ENCODE measurements at regions not wholly inside any gene's neighbourhood (a gene's known extent, or its start where the extent isn't known, plus 50 kb on each side); places are given as distances from the start of the nearest gene placed in this dataset.

GRCh38 chr6:67252663-67253062 is 1382.4 kb upstream of the ADGRB3 start:
- DNase-seq (ENCODE audit: low spot score) = no peak
- Mint-ChIP-seq H3K4me1 (ENCODE audit: low read depth) (no peaks in the 10 kb centered on the region), H3K36me3 (ENCODE audit: low read depth) (no peaks in the 10 kb centered on the region), H3K4me3 (ENCODE audit: low read depth) (no peak overlapping the region), H3K27me3 (ENCODE audit: low read depth) (no peaks in the 10 kb centered on the region), H3K9me3 (peaks cover 22% of the 10 kb centered on the region), H3K27ac (no peak overlapping the region)
- intact Hi-C loops (cut with micrococcal nuclease) = no loop called here

DNA sequence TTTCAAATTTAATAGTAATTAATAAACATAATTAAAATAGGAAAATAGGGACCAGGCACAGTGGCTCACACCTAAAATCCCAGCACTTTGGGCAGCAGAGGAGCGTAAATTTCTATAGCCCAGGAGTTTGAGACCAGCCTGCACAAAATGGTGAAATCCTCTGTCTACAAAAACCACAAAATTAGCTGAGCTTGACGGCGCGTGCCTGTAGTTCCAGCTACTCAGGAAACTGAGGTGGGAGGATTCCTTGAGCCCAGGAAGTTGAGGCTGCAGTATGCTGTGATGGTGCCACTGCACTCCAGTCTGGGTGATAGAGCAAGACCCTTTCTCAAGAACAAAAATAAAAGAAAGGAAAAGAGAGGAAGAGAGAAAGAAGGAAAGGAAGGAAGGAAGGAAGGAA is 1387.0 kb upstream of the ADGRB3 start:
- intact Hi-C loops (cut with micrococcal nuclease) = no loop called here
- H3K4me3 Mint-ChIP-seq (ENCODE audit: low read depth) = no peak overlapping the region
- no peak overlapping the region for H3K27ac Mint-ChIP-seq
- H3K36me3 Mint-ChIP-seq (ENCODE audit: low read depth) = no peaks in the 10 kb centered on the region
- no peaks in the 10 kb centered on the region for H3K27me3 Mint-ChIP-seq (ENCODE audit: low read depth)
- H3K9me3 Mint-ChIP-seq = peaks cover 21% of the 10 kb centered on the region
- H3K4me1 Mint-ChIP-seq (ENCODE audit: low read depth) = no peaks in the 10 kb centered on the region
- no peak for DNase-seq (ENCODE audit: low spot score)

DNA sequence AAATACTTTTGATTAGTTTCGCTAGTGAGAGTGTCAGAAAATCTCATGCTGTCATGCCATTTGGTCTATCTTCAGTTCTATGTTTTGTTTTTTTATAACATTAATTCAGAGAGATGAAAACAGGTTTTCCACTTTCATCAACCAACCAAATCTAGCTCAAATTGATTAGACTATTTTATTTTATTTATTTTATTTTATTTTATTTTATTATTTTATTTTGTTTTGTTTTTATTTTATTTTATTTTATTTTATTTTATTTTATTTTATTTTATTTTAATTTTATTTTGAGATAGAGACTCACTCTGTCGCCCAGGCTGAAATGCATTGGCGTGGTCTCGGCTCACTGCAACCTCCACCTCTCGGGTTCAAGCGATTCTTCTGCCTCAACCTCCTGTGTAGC is 1391.0 kb upstream of the ADGRB3 start:
- H3K36me3 Mint-ChIP-seq (ENCODE audit: low read depth) = no peaks in the 10 kb centered on the region
- peaks cover 16% of the 10 kb centered on the region for H3K9me3 Mint-ChIP-seq
- H3K27ac Mint-ChIP-seq = no peak overlapping the region
- no peaks in the 10 kb centered on the region for H3K27me3 Mint-ChIP-seq (ENCODE audit: low read depth)
- H3K4me3 Mint-ChIP-seq (ENCODE audit: low read depth) = no peak overlapping the region
- DNase-seq (ENCODE audit: low spot score) = no peak
- intact Hi-C loops (cut with micrococcal nuclease) = no loop called here
- H3K4me1 Mint-ChIP-seq (ENCODE audit: low read depth) = no peaks in the 10 kb centered on the region

DNA sequence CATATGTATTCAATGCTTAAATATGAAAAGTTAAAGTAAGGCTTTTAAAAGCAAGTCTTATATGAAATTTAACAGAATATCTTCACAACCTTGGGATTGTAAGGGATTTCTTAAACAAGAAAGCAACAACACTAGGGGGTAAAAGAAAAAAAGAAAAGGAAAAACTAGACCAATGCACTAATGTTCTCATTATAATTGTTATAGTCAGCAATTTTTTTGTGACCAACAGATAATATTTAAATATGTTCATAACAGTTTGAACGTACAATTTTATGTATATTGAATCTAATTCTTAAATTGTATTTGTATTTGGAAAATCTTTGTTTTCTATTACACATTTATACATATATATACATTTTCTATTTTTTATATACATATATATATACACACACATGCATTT is 1397.8 kb upstream of the ADGRB3 start:
- no peaks in the 10 kb centered on the region for H3K36me3 Mint-ChIP-seq (ENCODE audit: low read depth)
- no peaks in the 10 kb centered on the region for H3K4me1 Mint-ChIP-seq (ENCODE audit: low read depth)
- no peak overlapping the region for H3K4me3 Mint-ChIP-seq (ENCODE audit: low read depth)
- peaks cover 10% of the 10 kb centered on the region for H3K9me3 Mint-ChIP-seq
- intact Hi-C loops (cut with micrococcal nuclease) = no loop called here
- H3K27me3 Mint-ChIP-seq (ENCODE audit: low read depth) = no peaks in the 10 kb centered on the region
- no peak overlapping the region for H3K27ac Mint-ChIP-seq
- DNase-seq (ENCODE audit: low spot score) = no peak

GRCh38 chr6:67231092-67231491 is 1404.0 kb upstream of the ADGRB3 start:
- H3K4me1 Mint-ChIP-seq (ENCODE audit: low read depth) = no peaks in the 10 kb centered on the region
- no peak for DNase-seq (ENCODE audit: low spot score)
- no peak overlapping the region for H3K4me3 Mint-ChIP-seq (ENCODE audit: low read depth)
- H3K27ac Mint-ChIP-seq = no peak overlapping the region
- no peaks in the 10 kb centered on the region for H3K36me3 Mint-ChIP-seq (ENCODE audit: low read depth)
- intact Hi-C loops (cut with micrococcal nuclease) = no loop called here
- no peaks in the 10 kb centered on the region for H3K27me3 Mint-ChIP-seq (ENCODE audit: low read depth)
- H3K9me3 Mint-ChIP-seq = peaks cover 15% of the 10 kb centered on the region

- intact Hi-C loops (cut with micrococcal nuclease) = no loop called here
- Mint-ChIP-seq H3K4me3 (ENCODE audit: low read depth) (no peak overlapping the region), H3K36me3 (ENCODE audit: low read depth) (no peaks in the 10 kb centered on the region), H3K27ac (no peak overlapping the region), H3K4me1 (ENCODE audit: low read depth) (no peaks in the 10 kb centered on the region), H3K27me3 (ENCODE audit: low read depth) (no peaks in the 10 kb centered on the region), H3K9me3 (peaks cover 40% of the 10 kb centered on the region)
- DNase-seq (ENCODE audit: low spot score) = no peak
These were observed 1410.1 kb upstream of the ADGRB3 start for GRCh38 chr6:67224989-67225388.

DNA sequence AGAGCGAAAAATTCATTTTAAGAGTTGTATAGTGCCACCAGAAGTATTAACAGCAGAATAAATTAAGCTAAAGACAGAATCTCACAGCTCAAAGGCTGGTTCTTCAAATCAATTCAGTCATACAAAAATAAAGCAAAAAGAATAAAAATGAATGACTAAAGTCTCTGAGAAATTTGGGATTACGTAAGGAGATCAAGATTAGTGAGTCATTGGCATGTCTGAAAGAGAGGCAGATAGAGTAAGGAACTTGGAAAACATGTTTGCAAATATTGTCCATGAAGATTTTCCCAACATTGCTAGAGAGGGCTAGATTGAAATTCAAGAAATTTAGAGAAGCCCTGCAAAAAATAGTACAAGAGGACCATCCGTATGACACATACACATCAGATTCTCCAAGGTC is 1413.9 kb upstream of the ADGRB3 start:
- Mint-ChIP-seq H3K9me3 (peaks cover 41% of the 10 kb centered on the region), H3K27ac (no peak overlapping the region), H3K4me1 (ENCODE audit: low read depth) (no peaks in the 10 kb centered on the region), H3K4me3 (ENCODE audit: low read depth) (no peak overlapping the region), H3K27me3 (ENCODE audit: low read depth) (no peaks in the 10 kb centered on the region), H3K36me3 (ENCODE audit: low read depth) (no peaks in the 10 kb centered on the region)
- no peak for DNase-seq (ENCODE audit: low spot score)
- intact Hi-C loops (cut with micrococcal nuclease) = no loop called here

DNA sequence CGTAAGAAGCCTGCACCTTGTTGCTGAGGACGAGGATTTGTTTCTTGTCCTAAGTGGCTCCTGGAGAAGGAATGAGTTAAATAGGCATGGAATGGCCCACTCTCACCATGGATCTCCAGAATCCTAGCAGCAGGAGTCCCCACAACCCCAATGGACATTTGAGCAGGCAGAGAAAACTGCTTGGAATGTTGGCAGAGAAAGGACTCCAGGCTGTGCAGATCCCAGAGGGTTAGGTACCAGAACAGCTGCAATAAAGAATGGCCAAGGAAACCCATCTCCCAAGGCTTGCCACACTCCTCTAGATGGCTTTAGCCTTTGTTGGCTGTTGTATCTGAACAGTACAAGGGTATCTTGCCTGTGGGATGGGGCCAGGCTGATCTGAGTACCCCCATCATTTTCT is 1415.7 kb upstream of the ADGRB3 start:
- H3K4me1 Mint-ChIP-seq (ENCODE audit: low read depth) = no peaks in the 10 kb centered on the region
- intact Hi-C loops (cut with micrococcal nuclease) = no loop called here
- H3K9me3 Mint-ChIP-seq = peaks cover 39% of the 10 kb centered on the region
- no peaks in the 10 kb centered on the region for H3K27me3 Mint-ChIP-seq (ENCODE audit: low read depth)
- no peak overlapping the region for H3K4me3 Mint-ChIP-seq (ENCODE audit: low read depth)
- H3K36me3 Mint-ChIP-seq (ENCODE audit: low read depth) = no peaks in the 10 kb centered on the region
- DNase-seq (ENCODE audit: low spot score) = no peak
- H3K27ac Mint-ChIP-seq = no peak overlapping the region

GRCh38 chr6:67212584-67212983 is 1422.5 kb upstream of the ADGRB3 start:
- no peak overlapping the region for H3K27ac Mint-ChIP-seq
- intact Hi-C loops (cut with micrococcal nuclease) = no loop called here
- H3K4me3 Mint-ChIP-seq (ENCODE audit: low read depth) = no peak overlapping the region
- no peaks in the 10 kb centered on the region for H3K27me3 Mint-ChIP-seq (ENCODE audit: low read depth)
- no peaks in the 10 kb centered on the region for H3K36me3 Mint-ChIP-seq (ENCODE audit: low read depth)
- H3K9me3 Mint-ChIP-seq = peaks cover 23% of the 10 kb centered on the region
- no peak for DNase-seq (ENCODE audit: low spot score)
- H3K4me1 Mint-ChIP-seq (ENCODE audit: low read depth) = no peaks in the 10 kb centered on the region

DNA sequence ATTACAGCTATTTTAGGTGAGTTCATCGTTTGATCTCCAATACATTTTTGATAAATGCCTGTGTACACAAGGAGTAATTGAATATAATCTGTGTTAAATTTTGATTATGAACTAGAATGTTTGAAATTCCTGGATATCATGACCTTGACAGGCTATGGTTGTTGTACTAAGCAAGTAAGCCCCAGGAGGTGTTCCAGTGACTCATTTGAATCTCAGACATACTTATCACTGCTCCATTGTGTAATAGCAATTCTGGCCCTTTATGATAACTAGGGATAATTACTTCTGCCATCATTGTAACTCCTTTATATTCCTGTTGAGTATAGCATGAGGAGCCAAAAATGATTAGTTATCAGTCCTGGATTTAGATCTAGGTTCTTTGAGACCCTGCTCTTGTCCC is 1424.6 kb upstream of the ADGRB3 start:
- Mint-ChIP-seq H3K36me3 (ENCODE audit: low read depth) (no peaks in the 10 kb centered on the region), H3K9me3 (peaks cover 29% of the 10 kb centered on the region), H3K4me1 (ENCODE audit: low read depth) (no peaks in the 10 kb centered on the region), H3K27ac (no peak overlapping the region), H3K27me3 (ENCODE audit: low read depth) (no peaks in the 10 kb centered on the region), H3K4me3 (ENCODE audit: low read depth) (no peak overlapping the region)
- intact Hi-C loops (cut with micrococcal nuclease) = no loop called here
- DNase-seq (ENCODE audit: low spot score) = no peak

DNA sequence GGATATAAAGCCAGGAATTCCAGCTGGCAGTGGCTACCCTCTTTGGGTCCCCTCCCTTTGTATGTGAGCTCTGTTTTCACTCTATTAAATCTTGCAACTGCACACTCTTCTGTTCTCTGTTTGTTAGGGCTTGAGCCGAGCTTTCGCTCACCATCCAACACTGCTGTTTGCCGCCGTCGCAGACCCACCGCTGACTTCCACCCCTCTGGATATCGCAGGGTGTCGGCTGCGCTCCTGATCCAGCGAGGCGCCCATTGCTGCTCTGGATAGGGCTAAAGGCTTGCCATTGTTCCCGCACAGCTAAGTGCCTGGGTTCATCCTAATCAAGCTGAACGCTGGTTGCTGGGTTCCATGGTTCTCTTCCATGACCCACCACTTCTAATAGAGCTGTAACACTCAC is 1433.5 kb upstream of the ADGRB3 start:
- no peak overlapping the region for H3K27ac Mint-ChIP-seq
- intact Hi-C loops (cut with micrococcal nuclease) = no loop called here
- no peaks in the 10 kb centered on the region for H3K4me1 Mint-ChIP-seq (ENCODE audit: low read depth)
- H3K27me3 Mint-ChIP-seq (ENCODE audit: low read depth) = no peaks in the 10 kb centered on the region
- H3K9me3 Mint-ChIP-seq = peaks cover 43% of the 10 kb centered on the region
- H3K4me3 Mint-ChIP-seq (ENCODE audit: low read depth) = no peak overlapping the region
- no peak for DNase-seq (ENCODE audit: low spot score)
- no peaks in the 10 kb centered on the region for H3K36me3 Mint-ChIP-seq (ENCODE audit: low read depth)

DNA sequence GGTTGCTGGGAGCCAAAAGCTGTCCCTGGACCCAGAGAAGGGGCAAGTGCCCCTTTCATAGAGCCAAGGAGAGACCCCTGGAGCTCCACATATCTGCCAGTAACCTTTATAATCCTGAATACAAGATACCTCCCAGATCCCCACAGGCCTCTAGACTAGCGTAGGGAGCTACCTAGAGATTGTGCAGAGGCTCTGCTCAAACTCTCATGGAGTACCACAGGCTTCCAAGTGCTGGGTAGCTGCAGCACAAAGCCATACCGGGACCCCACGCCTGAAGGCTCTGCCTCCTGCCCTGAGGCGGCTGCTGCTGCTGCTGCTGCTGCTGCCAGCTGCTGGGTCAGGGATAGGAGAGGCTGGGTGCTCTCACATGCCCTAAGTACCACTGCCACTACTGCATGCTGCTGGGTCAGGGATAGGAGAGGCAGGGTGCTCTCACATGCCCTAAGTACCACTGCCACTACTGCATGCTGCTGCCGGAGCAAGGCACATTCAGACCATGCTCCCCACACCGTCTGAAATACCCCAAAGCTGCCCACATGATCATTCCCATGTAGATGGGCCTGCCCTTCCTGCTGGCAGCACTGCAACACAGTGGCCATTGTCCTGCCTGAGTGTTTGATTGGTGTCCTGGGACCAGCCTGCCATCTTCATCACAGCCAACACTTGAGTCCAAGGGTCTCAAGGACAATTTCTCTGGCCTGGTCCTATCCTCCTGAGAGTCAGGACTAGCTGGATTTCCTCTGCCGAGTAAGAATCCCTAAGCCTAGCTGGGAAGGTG is 1434.3 kb upstream of the ADGRB3 start:
- Mint-ChIP-seq H3K27ac (no peak overlapping the region), H3K27me3 (ENCODE audit: low read depth) (no peaks in the 10 kb centered on the region), H3K9me3 (peaks cover 39% of the 10 kb centered on the region), H3K4me1 (ENCODE audit: low read depth) (no peaks in the 10 kb centered on the region), H3K36me3 (ENCODE audit: low read depth) (no peaks in the 10 kb centered on the region), H3K4me3 (ENCODE audit: low read depth) (no peak overlapping the region)
- DNase-seq (ENCODE audit: low spot score) = no peak
- intact Hi-C loops (cut with micrococcal nuclease) = no loop called here

GRCh38 chr6:67199425-67199824 is 1435.7 kb upstream of the ADGRB3 start:
- Mint-ChIP-seq H3K36me3 (ENCODE audit: low read depth) (no peaks in the 10 kb centered on the region), H3K9me3 (peaks cover 38% of the 10 kb centered on the region), H3K27ac (no peak overlapping the region), H3K4me3 (ENCODE audit: low read depth) (no peak overlapping the region), H3K4me1 (ENCODE audit: low read depth) (no peaks in the 10 kb centered on the region), H3K27me3 (ENCODE audit: low read depth) (no peaks in the 10 kb centered on the region)
- DNase-seq (ENCODE audit: low spot score) = no peak
- intact Hi-C loops (cut with micrococcal nuclease) = no loop called here

DNA sequence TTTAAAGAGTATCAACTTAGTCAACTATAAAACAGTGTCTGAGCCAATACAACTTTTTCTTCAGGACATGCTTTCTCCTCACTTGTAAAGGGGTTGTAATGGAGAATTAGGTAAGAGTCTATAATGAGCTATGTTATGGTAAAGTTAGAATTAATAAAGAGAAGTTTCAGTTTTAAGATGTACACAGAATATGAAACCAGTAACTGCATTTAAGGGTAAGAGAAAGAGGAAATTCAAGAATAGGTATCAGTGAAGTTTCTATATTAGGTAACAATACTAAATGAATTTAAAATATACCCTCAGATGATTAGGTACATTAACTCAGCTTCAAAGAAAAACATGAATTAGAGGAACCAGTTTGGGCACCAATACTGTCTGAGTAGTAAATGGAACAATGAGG is 1444.3 kb upstream of the ADGRB3 start:
- Mint-ChIP-seq H3K4me3 (ENCODE audit: low read depth) (no peak overlapping the region), H3K27ac (no peak overlapping the region), H3K4me1 (ENCODE audit: low read depth) (no peaks in the 10 kb centered on the region), H3K9me3 (peaks cover 24% of the 10 kb centered on the region), H3K36me3 (ENCODE audit: low read depth) (no peaks in the 10 kb centered on the region), H3K27me3 (ENCODE audit: low read depth) (no peaks in the 10 kb centered on the region)
- DNase-seq (ENCODE audit: low spot score) = no peak
- intact Hi-C loops (cut with micrococcal nuclease) = no loop called here
